ENCODE measurements at regions not wholly inside any gene's neighbourhood (a gene's known extent, or its start where the extent isn't known, plus 50 kb on each side); places are given as distances from the start of the nearest gene placed in this dataset.

DNA sequence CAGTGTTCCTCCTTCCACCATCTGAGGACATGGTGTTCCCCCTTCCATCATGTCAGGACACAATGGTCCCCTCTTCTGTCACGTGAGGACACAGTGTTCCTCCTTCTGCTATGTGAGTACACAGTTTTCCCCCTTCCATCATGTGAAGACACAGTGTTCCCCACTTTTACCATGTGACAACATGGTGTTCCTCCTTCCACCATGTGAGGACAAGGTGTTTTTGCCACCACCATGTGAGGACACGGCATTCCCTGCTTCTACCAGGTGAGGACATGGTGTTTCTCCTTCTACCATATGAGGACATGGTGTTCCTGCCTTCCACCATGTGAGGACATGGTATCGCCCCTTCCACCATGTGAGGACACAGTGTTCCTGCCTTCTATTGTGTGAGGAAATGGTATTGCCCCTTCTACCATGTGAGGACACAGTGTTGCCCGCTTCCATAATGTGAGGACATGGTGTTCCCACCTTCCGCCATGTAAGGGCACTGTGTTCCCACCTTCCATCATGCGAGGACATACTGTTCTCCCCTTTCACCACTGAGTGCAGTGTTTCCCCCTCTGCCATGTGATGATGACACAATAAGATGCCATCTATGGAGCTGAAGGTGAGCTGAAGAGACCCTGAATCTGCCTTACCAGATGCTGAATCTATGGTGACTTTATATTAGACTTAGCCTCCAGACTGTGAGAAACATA, 132.3 kb downstream of the FCRL5 start:
- Histone ChIP-seq H3K9me3 (replicated peaks; ENCODE audit: control insufficient read depth, insufficient read depth, low read length) (no peaks in the 10 kb centered on the region), H3K4me1 (ENCODE audit: control insufficient read depth, extremely low read depth, insufficient read depth, low read length) (no peaks in the 10 kb centered on the region), H3K9ac (replicated peaks; ENCODE audit: extremely low read depth, insufficient read depth, low read length) (no peak overlapping the region), H3K36me3 (ENCODE audit: control insufficient read depth in 2 of 2, extremely low read depth in 1 of 2, insufficient read depth in 2 of 2, low read length in 2 of 2) (no peaks in the 10 kb centered on the region), H2AFZ (ENCODE audit: low read depth, low read length) (no peak overlapping the region), H3K27me3 (ENCODE audit: control insufficient read depth in 2 of 2, insufficient read depth in 2 of 2, low read length in 2 of 2) (no peaks in the 10 kb centered on the region), H4K20me1 (replicated peaks; ENCODE audit: control insufficient read depth, extremely low read depth, insufficient read depth, low read length) (no peaks in the 10 kb centered on the region), H3K4me2 (ENCODE audit: insufficient read depth, low read length) (no peak overlapping the region), H3K4me3 (replicated peaks in 1 of 3; ENCODE audit: insufficient read depth in 1 of 3, low read depth in 1 of 3, low read length in 3 of 3) (no peak overlapping the region), H3K9me1 (replicated peaks; ENCODE audit: control insufficient read depth, extremely low read depth, insufficient read depth, low read length) (no peaks in the 10 kb centered on the region), H3K27ac (ENCODE audit: insufficient read depth, low read depth, low read length) (no peak overlapping the region), H3K79me2 (ENCODE audit: control insufficient read depth, insufficient read depth, low read length) (no peaks in the 10 kb centered on the region)
- POLR2A ChIA-PET, result no interaction called here
- intact Hi-C loops (cut with micrococcal nuclease) (no loop called here), dilution Hi-C loops (cut with MboI; ENCODE audit: extremely low pct_ligation_motif_present, low sequenced_read_pairs) (no loop called here)
- DNase-seq (ENCODE audit: low read depth, low spot score) (no peak), FAIRE-seq (no peak)
- no TSS peak for BruUV-seq (replicated peaks)
- CTCF ChIA-PET, result no interaction called here
- no peak for TF ChIP-seq POLR2AphosphoS5 (IDR thresholded peaks at IDR 0.05; ENCODE audit: insufficient read depth, low read depth, low read length)
- TF ChIP-seq FOS (IDR thresholded peaks at IDR 0.05; ENCODE audit: borderline replicate concordance, insufficient read depth, low read length), result no peak
- no peak for TF ChIP-seq GATA2 (IDR thresholded peaks at IDR 0.05; ENCODE audit: insufficient read depth, insufficient read length, low read depth, low read length)
- no peak for TF ChIP-seq MAX (IDR thresholded peaks at IDR 0.05; ENCODE audit: insufficient read depth, insufficient read length)
- TF ChIP-seq JUN (IDR thresholded peaks at IDR 0.05; ENCODE audit: borderline replicate concordance, insufficient read depth, insufficient read length, low read depth), result no peak
- no peak for TF ChIP-seq MYC (IDR thresholded peaks at IDR 0.05; ENCODE audit: low read depth, low read length)
- no peak for TF ChIP-seq CTCF (IDR thresholded peaks at IDR 0.05; ENCODE audit: extremely low read depth in 1 of 2, insufficient read depth in 1 of 2, low read depth in 1 of 2, low read length in 2 of 2)
- TF ChIP-seq EZH2 (IDR thresholded peaks at IDR 0.05; ENCODE audit: borderline replicate concordance, low read depth, low read length, severe bottlenecking), result no peak
- TF ChIP-seq POLR2A (IDR thresholded peaks at IDR 0.05; ENCODE audit: low read depth, low read length), result no peak

Data from endothelial cell of umbilical vein (primary cell).